ENCODE measurements at regions not wholly inside any gene's neighbourhood (a gene's known extent, or its start where the extent isn't known, plus 50 kb on each side); places are given as distances from the start of the nearest gene placed in this dataset.

- Histone ChIP-seq H3K4me1 (ENCODE audit: control insufficient read depth, insufficient read depth, low read length) (no peaks in the 10 kb centered on the region), H3K4me3 (ENCODE audit: low read depth, low read length) (no peak overlapping the region), H3K9ac (ENCODE audit: low read depth, low read length) (no peak overlapping the region), H3K9me3 (ENCODE audit: control insufficient read depth, insufficient read depth, low read length) (no peaks in the 10 kb centered on the region), H3K36me3 (ENCODE audit: control insufficient read depth, insufficient read depth, low read length) (no peaks in the 10 kb centered on the region), H3K27me3 (ENCODE audit: control insufficient read depth, insufficient read depth, low read length) (no peaks in the 10 kb centered on the region), H3K27ac (ENCODE audit: low read depth, low read length) (no peak overlapping the region)
These were observed 159.4 kb downstream of the ASB1 start for GRCh38 chr2:238585836-238586821.

GRCh38 chr2:238586931-238587775 lies 160.4 kb downstream of the ASB1 start:
- H3K27me3 ChIP-seq (ENCODE audit: control insufficient read depth, insufficient read depth, low read length), result no peaks in the 10 kb centered on the region

GRCh38 chr2:238587776-238588660 lies 161.3 kb downstream of the ASB1 start:
- Histone ChIP-seq H3K9me3 (ENCODE audit: control insufficient read depth, insufficient read depth, low read length) (no peaks in the 10 kb centered on the region), H3K9ac (ENCODE audit: low read depth, low read length) (no peak overlapping the region), H3K27me3 (ENCODE audit: control insufficient read depth, insufficient read depth, low read length) (no peaks in the 10 kb centered on the region), H3K27ac (ENCODE audit: low read depth, low read length) (no peak overlapping the region), H3K4me3 (ENCODE audit: low read depth, low read length) (no peak overlapping the region), H3K36me3 (ENCODE audit: control insufficient read depth, insufficient read depth, low read length) (no peaks in the 10 kb centered on the region), H3K4me1 (ENCODE audit: control insufficient read depth, insufficient read depth, low read length) (no peaks in the 10 kb centered on the region)

More at GRCh38 chr2:238586931-238587775, 160.4 kb downstream of the ASB1 start:
- Histone ChIP-seq H3K4me3 (ENCODE audit: low read depth, low read length) (no peak overlapping the region), H3K4me1 (ENCODE audit: control insufficient read depth, insufficient read depth, low read length) (no peaks in the 10 kb centered on the region), H3K9ac (ENCODE audit: low read depth, low read length) (no peak overlapping the region), H3K36me3 (ENCODE audit: control insufficient read depth, insufficient read depth, low read length) (no peaks in the 10 kb centered on the region), H3K9me3 (ENCODE audit: control insufficient read depth, insufficient read depth, low read length) (no peaks in the 10 kb centered on the region), H3K27ac (ENCODE audit: low read depth, low read length) (no peak overlapping the region)

GRCh38 chr2:238589591-238590460 lies 163.1 kb downstream of the ASB1 start:
- H3K9me3 ChIP-seq (ENCODE audit: control insufficient read depth, insufficient read depth, low read length), result no peaks in the 10 kb centered on the region
- no peaks in the 10 kb centered on the region for H3K27me3 ChIP-seq (ENCODE audit: control insufficient read depth, insufficient read depth, low read length)
- no peaks in the 10 kb centered on the region for H3K36me3 ChIP-seq (ENCODE audit: control insufficient read depth, insufficient read depth, low read length)
- H3K9ac ChIP-seq (ENCODE audit: low read depth, low read length), result no peak overlapping the region
- no peak overlapping the region for H3K4me3 ChIP-seq (ENCODE audit: low read depth, low read length)
- no peaks in the 10 kb centered on the region for H3K4me1 ChIP-seq (ENCODE audit: control insufficient read depth, insufficient read depth, low read length)
- H3K27ac ChIP-seq (ENCODE audit: low read depth, low read length), result no peak overlapping the region

GRCh38 chr2:238591732-238592131 lies 165.0 kb downstream of the ASB1 start:
- H3K27ac ChIP-seq (ENCODE audit: low read depth, low read length), result no peak overlapping the region
- no peaks in the 10 kb centered on the region for H3K36me3 ChIP-seq (ENCODE audit: control insufficient read depth, insufficient read depth, low read length)
- no peaks in the 10 kb centered on the region for H3K4me1 ChIP-seq (ENCODE audit: control insufficient read depth, insufficient read depth, low read length)
- H3K4me3 ChIP-seq (ENCODE audit: low read depth, low read length), result no peak overlapping the region
- H3K9me3 ChIP-seq (ENCODE audit: control insufficient read depth, insufficient read depth, low read length), result no peaks in the 10 kb centered on the region
- no peak overlapping the region for H3K9ac ChIP-seq (ENCODE audit: low read depth, low read length)
- H3K27me3 ChIP-seq (ENCODE audit: control insufficient read depth, insufficient read depth, low read length), result no peaks in the 10 kb centered on the region

- no peaks in the 10 kb centered on the region for H3K9me3 ChIP-seq (ENCODE audit: control insufficient read depth, insufficient read depth, low read length)
- H3K9ac ChIP-seq (ENCODE audit: low read depth, low read length), result no peak overlapping the region
- no peak overlapping the region for H3K27ac ChIP-seq (ENCODE audit: low read depth, low read length)
- H3K36me3 ChIP-seq (ENCODE audit: control insufficient read depth, insufficient read depth, low read length), result no peaks in the 10 kb centered on the region
- no peak overlapping the region for H3K4me3 ChIP-seq (ENCODE audit: low read depth, low read length)
- no peaks in the 10 kb centered on the region for H3K27me3 ChIP-seq (ENCODE audit: control insufficient read depth, insufficient read depth, low read length)
- H3K4me1 ChIP-seq (ENCODE audit: control insufficient read depth, insufficient read depth, low read length), result no peaks in the 10 kb centered on the region
These were observed 166.5 kb downstream of the ASB1 start for GRCh38 chr2:238593236-238593635.

GRCh38 chr2:238593678-238594077 lies 167.0 kb downstream of the ASB1 start:
- Histone ChIP-seq H3K9ac (ENCODE audit: low read depth, low read length) (no peak overlapping the region), H3K4me1 (ENCODE audit: control insufficient read depth, insufficient read depth, low read length) (no peaks in the 10 kb centered on the region), H3K27ac (ENCODE audit: low read depth, low read length) (no peak overlapping the region), H3K4me3 (ENCODE audit: low read depth, low read length) (no peak overlapping the region), H3K27me3 (ENCODE audit: control insufficient read depth, insufficient read depth, low read length) (no peaks in the 10 kb centered on the region), H3K36me3 (ENCODE audit: control insufficient read depth, insufficient read depth, low read length) (no peaks in the 10 kb centered on the region), H3K9me3 (ENCODE audit: control insufficient read depth, insufficient read depth, low read length) (no peaks in the 10 kb centered on the region)

- Histone ChIP-seq H3K36me3 (ENCODE audit: control insufficient read depth, insufficient read depth, low read length) (no peaks in the 10 kb centered on the region), H3K4me3 (ENCODE audit: low read depth, low read length) (no peak overlapping the region), H3K27me3 (ENCODE audit: control insufficient read depth, insufficient read depth, low read length) (no peaks in the 10 kb centered on the region), H3K4me1 (ENCODE audit: control insufficient read depth, insufficient read depth, low read length) (no peaks in the 10 kb centered on the region), H3K27ac (ENCODE audit: low read depth, low read length) (no peak overlapping the region), H3K9ac (ENCODE audit: low read depth, low read length) (no peak overlapping the region), H3K9me3 (ENCODE audit: control insufficient read depth, insufficient read depth, low read length) (no peaks in the 10 kb centered on the region)
These were observed 168.3 kb downstream of the ASB1 start for GRCh38 chr2:238594796-238595749.

GRCh38 chr2:238595750-238596570 lies 169.2 kb downstream of the ASB1 start:
- H3K4me3 ChIP-seq (ENCODE audit: low read depth, low read length), result no peak overlapping the region
- H3K27me3 ChIP-seq (ENCODE audit: control insufficient read depth, insufficient read depth, low read length), result no peaks in the 10 kb centered on the region
- no peak overlapping the region for H3K27ac ChIP-seq (ENCODE audit: low read depth, low read length)
- no peak overlapping the region for H3K9ac ChIP-seq (ENCODE audit: low read depth, low read length)
- H3K9me3 ChIP-seq (ENCODE audit: control insufficient read depth, insufficient read depth, low read length), result no peaks in the 10 kb centered on the region
- H3K36me3 ChIP-seq (ENCODE audit: control insufficient read depth, insufficient read depth, low read length), result no peaks in the 10 kb centered on the region
- H3K4me1 ChIP-seq (ENCODE audit: control insufficient read depth, insufficient read depth, low read length), result no peaks in the 10 kb centered on the region

All from HUES48 (cell line).